ENCODE measurements at regions not wholly inside any gene's neighbourhood (a gene's known extent, or its start where the extent isn't known, plus 50 kb on each side); places are given as distances from the start of the nearest gene placed in this dataset.
"Not testable (repeated sequence)": the region's sequence is repeated elsewhere in the genome, so short reads cannot be mapped to it uniquely, and the experiment has no call there.

- DNase-seq = no peak
Observed at GRCh38 chr14:22131749-22132476, 457.1 kb downstream of the DAD1 start.

DNA sequence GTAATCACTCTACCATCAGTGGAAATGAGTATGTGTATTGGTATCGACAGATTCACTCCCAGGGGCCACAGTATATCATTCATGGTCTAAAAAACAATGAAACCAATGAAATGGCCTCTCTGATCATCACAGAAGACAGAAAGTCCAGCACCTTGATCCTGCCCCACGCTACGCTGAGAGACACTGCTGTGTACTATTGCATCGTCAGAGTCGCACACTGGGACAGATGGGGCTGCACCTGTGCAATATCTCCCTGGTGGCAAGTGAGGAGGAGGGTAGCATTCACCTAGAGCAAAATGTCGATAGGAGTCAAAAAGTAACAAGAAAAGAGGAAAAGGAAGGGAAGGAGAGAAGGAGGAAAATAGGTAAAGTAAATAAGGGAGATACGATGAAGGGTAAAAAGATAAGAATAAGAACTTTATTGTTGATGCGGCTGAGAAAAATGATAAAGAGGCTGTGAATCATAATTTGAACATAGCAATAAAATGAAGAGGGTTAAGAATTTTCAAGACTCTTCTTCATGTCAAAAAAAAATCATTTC, 450.5 kb upstream of the OR4E1 start:
- DNase-seq = no peak

GRCh38 chr14:22122829-22123560, 449.4 kb upstream of the OR4E1 start:
- peak in 1 of 2 experiments; percentile 3 for DNase-seq

DNA sequence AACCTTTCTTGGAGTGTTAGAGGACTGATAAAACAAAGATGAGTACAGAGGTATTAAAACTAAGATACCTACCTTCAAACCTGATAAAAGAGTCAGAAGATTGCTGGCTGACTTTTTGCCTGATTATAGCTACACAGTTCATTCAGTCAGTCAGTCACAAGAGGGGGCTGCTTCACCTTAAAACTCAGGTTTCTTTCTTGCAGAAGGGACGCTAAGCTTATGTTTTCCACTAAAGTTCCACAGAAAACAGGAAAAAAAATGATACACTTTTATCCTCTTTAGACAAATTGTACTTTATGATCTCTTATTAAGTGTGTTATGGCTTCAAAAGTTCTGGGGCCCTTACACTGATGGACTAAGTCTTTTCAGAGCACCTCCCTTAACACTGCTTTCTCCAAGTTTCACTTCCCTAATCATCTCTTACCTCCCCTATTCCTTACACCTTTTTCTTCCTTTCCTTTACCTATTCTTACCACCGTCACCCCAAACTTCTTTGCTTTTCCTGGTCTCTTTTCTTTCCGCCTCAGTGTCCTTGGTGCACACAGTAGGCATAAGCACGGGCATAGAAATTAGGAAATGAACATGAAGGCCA, 448.7 kb upstream of the OR4E1 start:
- peak in 1 of 2 experiments; percentile 2 for DNase-seq

GRCh38 chr14:22118899-22119477, 445.4 kb upstream of the OR4E1 start:
- no peak for DNase-seq

GRCh38 chr14:22113401-22113800, 439.8 kb upstream of the OR4E1 start:
- peak in 1 of 2 experiments; percentile 4 for DNase-seq

DNA sequence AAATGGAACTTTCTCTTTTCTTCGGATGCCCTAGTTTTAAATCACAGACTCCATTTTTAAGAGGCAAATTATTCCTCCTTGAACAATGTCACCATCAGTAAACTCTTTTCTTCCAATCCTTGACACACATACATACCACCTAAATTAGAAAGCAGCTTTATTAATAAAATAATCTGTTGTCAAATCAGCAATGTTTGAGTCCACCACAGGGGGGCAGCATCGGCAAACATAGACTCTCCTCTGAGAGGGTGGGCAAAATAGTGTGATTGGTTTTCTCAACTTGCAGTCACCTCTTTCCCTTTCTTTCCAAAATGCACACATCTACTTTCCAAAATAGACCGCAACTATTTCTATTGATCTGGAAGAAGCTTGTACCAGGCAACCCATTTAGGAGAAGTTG, 438.4 kb upstream of the OR4E1 start:
- peak; percentile 22 to 34 for DNase-seq

DNA sequence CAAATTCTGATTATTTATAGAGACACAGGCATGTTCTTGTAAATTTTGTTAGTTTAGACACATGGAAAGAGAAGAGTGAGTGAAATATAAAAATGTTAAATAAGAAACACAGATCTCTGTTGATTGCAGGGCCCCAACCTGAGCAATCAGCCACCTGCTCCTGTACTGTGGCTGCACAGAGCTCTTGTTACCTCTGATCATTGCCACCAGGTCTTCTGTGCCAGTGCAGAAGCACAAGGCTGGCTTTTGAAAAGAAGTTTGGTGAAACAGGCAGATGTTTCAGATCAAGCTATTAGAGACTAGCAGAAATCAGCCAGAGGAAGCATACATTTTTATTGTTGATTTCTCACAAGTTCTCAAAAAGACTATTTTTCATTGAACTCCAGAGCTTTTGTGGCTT, 434.1 kb upstream of the OR4E1 start:
- no peak for DNase-seq

GRCh38 chr14:22106700-22107697, 433.4 kb upstream of the OR4E1 start:
- DNase-seq = no peak

DNA sequence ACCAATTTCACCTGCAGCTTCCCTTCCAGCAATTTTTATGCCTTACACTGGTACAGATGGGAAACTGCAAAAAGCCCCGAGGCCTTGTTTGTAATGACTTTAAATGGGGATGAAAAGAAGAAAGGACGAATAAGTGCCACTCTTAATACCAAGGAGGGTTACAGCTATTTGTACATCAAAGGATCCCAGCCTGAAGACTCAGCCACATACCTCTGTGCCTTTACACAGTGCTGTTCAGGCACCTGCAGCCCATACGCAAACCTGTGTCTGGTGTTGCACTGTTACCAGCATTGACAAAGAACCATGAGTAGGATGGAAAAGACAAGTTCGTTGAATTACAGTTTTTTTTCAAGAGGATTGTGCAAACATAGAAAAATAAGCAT, 432.0 kb upstream of the OR4E1 start:
- no peak for DNase-seq

DNA sequence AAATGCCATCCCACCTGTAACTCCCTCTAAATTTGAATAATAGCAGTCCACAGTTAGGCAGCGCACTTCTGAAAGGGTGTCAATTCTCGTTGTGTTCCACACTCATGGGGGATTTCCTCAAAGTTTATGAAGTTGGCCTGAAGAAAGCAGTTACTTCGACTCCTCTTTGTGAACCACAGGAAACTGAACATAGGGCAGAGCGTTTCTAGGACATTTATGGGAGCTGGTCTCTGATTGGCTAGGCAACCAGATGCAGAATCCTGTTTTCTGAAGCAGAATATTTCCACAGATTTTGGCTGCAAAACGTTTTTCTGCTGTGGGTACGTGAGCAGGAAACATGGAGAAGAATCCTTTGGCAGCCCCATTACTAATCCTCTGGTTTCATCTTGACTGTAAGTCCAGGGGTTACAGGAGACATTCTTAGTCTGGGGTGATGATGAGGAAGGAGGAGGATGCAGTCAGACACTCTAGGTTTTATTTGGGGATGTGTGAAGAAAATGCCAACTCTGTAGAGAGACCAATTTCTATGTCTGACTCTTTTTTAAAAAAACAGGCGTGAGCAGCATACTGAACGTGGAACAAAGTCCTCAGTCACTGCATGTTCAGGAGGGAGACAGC, 431.5 kb upstream of the OR4E1 start:
- DNase-seq = no peak

GRCh38 chr14:22100764-22101120, 427.1 kb upstream of the OR4E1 start:
- not testable (repeated sequence) for DNase-seq

DNA sequence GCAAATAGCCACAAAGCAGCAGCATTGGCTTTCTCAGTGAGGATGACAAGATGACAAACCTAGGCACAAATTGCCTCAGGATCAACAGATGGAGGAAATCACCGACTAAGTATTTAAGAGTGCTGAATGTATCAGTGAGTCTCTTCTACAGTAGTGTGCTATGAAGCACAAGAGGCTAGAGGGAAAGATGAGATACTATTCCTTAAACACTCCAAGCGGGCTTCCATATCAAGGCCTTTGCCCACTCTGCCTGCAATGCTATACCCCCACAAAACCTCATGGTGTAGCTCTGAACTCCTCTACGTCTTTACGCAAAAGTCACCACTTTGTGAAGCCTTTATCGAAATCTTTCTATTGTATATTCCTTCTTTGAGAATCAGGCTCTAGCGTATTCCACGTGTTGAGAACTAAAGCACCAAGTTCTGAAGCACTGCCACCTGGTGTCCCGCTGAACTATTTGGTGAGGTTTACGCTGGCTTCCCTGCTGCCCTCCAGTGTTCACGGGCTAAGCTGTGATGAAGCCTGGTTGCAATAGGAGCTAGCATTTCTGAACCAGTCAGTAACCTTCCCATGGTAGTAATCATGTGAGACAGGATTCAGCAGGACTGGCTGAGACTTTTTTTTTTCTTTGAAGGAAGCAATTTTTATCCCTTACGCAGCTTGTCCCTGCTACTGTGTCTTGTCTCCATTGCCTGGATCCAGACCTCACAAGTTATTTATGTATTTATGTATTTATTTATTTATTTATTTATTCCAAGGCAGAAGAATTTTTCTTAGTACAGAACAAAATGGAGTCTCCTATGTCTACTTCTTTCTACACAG, 426.5 kb upstream of the OR4E1 start:
- DNase-seq = peak; percentile 29 to 62

DNA sequence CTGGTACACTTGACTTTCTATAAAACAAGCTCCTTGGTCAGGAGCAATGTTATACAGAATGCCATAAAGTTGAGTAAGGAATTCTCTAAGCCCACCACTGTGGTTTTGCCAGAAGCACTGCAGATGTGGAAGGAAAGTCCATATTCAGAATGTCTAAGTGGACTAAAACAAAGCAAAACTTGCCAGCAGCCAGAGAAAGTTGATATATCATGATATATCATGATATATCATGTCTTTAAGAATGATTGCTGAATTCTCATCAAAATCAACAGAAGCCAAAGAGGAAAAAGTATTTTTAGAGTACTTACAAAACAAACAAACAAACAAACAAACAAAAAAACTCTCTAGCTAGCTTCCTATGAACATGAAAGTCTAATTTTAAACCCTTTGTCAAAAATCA, 424.8 kb upstream of the OR4E1 start:
- no peak for DNase-seq

GRCh38 chr14:22097586-22098292, 424.1 kb upstream of the OR4E1 start:
- DNase-seq = no peak

GRCh38 chr14:22097072-22097471, 423.5 kb upstream of the OR4E1 start:
- DNase-seq = no peak

GRCh38 chr14:22096514-22096895, 422.9 kb upstream of the OR4E1 start:
- no peak for DNase-seq

- peak in 1 of 2 experiments; percentile 13 for DNase-seq
Observed at GRCh38 chr14:22095860-22096513, 422.4 kb upstream of the OR4E1 start.

GRCh38 chr14:22089940-22090339, 416.3 kb upstream of the OR4E1 start:
- no peak for DNase-seq

Data from stimulated activated CD4-positive, alpha-beta T cell treated with anti-CD3 and anti-CD28 coated beads, Interleukin-4, amount 100 ng/mL, for 4 hours (primary cell).